CD1c-positive myeloid dendritic cell (primary cell): ENCODE measurements at regions not wholly inside any gene's neighbourhood (a gene's known extent, or its start where the extent isn't known, plus 50 kb on each side); places are given as distances from the start of the nearest gene placed in this dataset.
"Not testable (repeated sequence)": the region's sequence is repeated elsewhere in the genome, so short reads cannot be mapped to it uniquely, and the experiment has no call there.

Experiments used
- DNase-seq: peaks from one replicate; pipeline ENCODE4 v3.0.0-alpha.2; 2016; ENCODE audit errors: extremely low spot score

DNA sequence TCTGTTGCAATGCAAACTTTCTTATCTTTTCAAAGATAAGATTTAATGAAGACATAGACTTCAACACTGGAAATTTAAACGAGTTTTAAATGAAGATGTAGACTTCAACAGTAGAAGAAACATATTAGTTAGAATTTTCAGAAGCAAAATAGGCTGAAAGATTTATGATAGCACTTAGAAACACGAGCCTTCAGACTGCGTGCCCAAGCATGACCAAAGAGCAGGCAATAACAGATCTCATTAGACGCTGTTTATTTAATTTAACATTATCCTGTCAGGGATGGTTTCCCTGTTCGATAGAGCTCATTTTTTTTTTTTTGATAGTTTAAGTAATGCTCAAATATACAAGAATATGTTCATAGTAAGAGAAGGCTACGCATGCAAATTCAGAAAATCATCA, 604.7 kb upstream of the SOX9 start:
- DNase-seq = no peak

DNA sequence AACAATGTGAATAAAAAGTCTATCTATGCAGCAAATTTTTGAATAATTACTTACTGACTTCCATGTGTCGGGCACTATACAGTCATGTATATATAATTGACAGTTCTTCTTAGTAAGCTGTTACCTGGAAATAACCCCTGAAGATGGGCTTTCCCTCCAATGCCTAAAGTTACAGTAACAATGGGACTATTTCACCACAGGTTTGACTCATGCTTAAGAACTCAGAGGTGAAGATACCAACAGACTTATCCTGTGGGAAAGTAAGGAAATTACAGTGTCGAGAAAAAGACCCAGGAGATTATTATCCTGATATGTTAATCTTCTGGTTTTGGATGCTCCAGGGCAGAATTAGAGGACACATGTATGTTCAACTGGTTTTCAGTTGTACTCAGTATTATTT, 601.5 kb upstream of the SOX9 start:
- no peak for DNase-seq

DNA sequence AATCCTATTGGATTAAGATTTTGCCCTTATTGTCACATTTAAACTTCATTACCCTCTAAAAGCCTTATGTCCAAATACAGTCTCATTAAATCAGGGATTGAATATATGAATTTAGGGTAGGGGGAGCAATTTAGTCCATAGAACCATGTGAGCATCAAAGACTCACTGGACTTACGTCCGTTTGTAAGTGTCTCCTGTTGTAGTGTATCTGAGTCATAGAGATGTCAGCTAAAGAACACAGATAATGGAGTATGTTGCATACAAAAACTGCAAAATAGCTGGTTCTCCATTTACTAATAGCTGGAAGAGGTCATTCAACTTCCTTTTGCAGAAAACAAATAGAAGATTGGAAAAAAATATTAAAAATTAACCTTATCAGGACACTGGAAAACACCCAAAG, 599.1 kb upstream of the SOX9 start:
- DNase-seq = no peak

DNA sequence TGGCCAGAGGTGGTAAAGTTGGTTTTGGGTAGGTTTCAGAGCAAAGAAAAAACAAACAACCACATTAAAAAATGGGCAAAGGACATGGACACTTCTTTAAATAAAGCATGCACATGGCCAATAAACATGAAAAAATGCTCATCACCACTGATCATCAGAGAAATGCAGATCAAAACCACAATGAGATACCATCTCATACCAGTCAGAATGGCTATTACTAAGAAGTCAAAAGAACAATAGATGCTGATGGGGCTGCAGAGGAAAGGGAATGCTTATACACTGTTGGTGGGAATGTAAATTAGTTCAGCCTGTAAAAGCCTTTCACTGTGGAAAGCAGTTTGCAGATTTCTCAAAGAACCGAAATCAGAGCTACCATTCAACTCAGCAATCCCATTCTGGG, 598.4 kb upstream of the SOX9 start:
- DNase-seq = no peak

DNA sequence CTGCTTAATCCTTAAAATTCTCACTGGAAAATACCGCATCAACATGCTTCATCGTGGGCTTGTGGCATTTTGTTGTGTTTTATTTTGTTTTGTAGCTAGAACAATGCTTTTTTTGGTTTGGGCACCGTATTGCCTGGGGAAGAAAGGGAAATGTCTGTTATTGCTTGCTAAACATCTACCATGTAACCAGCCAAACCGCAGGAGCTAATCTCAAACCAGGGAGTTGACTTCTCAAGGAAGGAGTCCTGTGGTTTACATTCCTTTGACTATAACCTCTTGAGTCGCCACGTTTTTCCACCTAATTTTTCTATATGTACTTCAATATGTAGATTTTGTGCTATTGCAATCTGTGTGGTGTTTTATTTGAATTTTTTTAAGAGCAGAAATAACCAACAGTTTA, 593.5 kb upstream of the SOX9 start:
- DNase-seq = no peak

DNA sequence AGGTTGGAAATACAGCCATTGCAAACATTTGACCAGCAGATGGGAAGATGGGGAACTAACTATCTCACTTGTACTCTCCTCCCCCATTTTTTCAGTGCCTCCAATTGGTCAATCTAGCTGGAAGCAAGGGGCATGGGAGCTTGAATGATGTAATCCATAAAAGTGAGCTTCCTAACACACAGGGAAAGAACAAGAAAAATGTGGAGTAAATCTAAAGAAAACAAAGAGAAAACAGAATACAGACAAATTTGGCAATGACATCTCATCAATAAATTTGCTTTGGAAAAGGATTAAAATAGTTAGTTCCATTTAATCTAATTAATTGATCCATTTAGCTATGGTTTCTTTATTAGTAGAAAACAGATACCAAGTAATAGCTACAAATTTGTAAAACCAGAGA, 592.6 kb upstream of the SOX9 start:
- no peak for DNase-seq

DNA sequence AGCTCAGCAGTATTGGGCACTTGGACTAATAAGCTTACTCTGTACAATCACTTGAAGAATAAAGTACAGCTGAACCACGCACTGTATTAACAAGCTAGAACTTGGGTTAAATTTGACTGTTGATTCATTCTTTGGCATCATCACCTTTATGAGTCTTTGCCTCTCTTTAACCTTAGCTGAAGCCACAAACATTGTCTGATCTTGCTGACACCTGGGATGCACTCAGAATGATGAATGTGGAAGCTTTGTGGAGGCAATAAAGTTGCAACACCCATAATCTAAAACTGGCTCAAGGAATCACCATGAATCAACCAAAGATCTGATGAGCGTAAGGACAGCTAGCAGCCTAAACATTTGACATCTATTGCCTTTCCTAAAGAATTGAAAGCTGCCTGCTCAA, 590.6 kb upstream of the SOX9 start:
- no peak for DNase-seq

DNA sequence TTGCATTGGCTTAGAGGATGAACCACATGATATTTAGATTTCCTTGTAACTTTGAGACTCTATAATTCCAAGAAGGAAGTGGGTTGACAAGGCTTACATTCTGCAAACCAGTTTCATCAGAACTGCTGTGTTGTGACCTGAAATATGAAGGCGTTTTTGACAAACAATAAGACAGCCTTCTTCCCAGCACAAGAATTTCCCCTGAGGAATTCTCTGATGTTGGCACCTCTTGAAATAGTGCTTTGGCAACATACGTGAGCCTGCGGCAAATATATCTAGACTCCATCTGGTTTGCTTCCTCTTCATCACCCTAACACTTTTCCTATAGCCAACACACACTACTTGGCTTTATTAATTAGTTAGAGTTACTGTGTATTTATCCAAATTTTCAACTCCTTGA, 585.5 kb upstream of the SOX9 start:
- DNase-seq = no peak

DNA sequence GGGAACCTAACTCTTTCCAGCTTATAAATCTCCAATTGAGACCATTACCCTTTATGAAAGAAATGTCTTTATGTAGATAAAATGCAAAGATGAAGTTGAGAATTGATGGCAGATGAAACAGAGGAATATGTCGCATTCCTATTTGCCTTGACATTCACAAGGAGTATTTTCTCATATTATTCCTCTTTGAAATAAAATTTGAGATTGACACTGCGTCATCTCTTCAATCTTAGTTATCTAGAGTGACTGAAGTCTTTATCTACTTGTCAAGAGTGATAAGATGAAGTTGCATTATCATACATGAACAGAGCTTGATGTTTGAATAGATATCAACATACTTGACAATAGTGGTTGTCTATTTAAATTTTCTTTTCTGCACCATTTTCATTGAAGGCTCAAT, 574.4 kb upstream of the SOX9 start:
- DNase-seq = no peak

DNA sequence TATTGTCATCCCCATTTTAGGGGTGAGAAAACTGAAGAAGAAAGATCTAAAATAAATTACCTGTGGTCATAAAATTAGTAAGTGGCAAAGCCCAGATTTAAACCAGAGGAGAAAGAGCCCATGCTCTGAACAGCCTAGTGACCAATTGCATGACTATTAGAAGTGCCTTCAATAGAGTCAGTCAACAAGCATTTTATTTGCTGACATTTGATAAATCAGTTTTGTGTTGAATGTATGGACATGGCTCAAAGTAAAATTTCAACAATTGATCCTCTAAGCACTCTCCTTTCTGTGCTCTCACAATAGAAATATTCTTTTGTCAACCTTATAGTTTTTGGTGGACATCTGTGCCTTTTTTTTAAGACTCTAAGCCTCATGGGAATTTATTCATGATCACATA, 572.9 kb upstream of the SOX9 start:
- DNase-seq = no peak

DNA sequence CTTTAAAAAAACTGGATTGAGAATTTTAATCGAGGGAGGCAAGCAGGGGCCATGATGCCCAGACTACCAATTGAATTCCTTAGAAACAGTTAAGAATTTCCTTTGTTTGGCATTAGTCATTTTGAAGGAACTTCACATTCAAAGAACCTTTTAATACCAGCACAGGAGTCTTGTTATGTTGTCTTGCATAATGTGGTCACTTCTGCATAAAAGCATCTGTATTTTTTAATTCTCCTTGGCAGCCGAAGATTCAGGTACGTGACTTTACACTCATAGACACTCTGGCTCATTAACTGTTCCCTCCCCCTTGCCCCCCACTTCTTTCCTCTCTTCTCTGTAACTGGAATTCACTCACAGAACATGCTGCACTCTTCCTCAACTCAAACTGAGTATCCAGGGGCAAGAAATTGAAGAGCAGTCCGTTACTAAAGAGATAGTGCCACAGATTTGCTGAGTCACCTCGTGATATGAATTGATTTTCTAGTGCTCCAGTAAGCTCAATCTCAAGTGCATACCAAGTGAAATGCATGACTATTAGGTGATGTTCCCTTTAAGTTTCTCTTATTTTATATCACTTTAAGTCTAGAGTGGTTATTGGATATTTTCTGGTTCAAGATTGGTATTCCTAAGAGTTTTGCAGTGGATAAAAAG, 572.2 kb upstream of the SOX9 start:
- no peak for DNase-seq

DNA sequence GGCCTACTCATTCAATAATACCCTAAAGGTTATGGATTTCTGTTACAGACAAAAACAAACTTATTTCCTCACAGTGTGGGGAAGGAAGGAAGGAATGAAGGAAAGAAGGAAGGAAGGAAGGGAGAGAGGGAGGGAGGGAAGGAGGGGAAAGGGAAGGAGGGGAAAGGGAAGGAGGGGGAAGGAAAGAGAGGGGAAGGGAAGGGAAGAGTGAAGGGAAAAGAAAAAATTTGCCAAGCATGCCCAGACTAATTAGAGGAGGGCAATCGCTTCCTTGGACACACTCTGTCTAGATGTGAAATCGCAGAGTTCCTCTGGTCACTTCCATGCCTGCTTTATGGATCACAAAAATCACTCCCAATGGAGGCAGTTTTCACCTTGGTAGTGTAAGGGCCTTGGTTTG, 570.1 kb upstream of the SOX9 start:
- DNase-seq = no peak

DNA sequence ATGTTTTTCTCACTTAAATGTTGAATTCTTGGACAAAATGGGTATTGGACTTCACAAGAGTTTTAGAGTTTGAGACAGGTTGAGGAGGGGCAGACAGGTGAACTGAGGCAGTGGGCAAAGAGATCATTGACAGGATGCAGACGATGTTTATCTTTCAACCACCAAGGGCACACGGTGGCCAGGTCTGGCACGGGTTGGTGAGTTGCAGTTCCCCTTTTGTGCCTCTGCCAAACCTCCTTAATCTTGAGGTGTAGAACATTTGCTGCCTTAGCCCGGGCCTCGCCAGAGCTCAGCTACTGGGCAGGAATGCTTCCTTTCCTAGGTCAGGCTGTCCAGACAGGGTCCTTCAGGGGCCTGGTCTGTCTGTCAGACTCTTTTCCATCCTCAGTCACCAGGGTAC, 567.4 kb upstream of the SOX9 start:
- DNase-seq = no peak

DNA sequence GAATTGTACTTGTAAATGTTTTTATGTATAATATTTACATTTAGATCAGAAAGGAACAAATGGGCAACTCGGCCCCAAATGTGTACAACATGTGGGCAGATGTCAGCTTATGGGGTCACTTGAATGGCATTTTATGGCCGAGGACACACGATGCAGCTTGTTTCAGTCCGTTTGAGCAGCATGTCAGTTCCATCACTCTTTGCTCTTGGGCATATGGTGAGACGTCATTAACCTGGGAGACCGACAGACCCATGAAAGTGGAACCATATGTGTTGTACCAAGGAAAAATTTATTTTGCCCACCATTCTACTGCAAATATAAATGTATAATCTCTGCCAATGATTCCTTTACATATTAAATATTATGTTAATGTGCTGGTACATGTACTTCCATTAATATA, 561.9 kb upstream of the SOX9 start:
- DNase-seq = no peak

DNA sequence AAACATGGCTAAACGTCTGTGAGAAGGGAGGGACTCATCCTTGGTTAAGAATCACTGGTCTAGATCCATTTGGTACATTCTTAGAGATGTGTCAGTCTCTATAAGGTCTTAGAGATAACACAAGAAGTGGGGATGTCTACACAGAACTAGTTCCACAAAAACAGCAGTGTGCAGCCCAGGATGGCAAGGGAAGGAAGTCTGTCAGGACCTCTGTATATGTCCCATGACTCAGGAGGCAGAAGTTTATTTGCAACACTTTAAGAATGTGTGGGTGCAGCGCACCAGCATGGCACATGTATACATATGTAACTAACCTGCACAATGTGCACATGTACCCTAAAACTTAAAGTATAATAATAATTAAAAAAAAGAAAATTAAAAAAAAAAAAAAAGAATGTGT, 548.5 kb upstream of the SOX9 start:
- DNase-seq = no peak

DNA sequence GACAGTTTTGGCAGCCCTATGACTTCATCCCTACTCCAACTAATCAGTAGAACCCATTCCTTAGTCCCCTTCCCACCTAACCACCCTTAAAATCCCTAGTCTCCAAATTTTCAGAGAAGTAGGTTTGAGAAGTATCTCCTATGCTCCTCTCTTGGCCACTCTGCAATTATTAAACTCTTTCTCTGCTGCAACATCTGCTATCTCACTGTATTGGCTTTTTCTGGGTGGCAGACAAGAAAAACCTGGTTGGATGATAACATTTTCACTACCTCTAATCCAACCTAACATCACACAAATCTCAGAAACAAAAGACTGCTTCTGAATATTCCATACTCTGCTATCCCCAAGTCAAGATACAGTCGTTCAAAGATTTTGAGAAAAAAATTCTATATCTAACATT, 542.4 kb upstream of the SOX9 start:
- DNase-seq = no peak

DNA sequence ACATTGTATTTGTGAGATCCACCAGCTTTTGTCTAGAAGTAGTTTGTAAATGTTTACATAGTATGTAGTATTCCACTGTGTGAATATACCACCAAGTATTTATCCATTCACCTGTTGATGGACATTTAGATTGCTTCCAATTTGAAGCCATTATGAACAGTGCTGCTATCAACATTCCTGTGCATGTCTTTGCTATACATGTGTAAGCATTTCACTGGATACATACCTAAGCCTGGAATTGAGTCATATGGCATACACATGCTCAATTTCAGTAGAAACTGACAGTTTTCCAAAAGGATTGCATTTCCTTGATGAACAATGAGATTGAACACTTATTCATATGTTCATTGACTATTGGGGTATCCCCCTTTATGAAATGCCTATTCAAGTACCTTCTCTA, 540.6 kb upstream of the SOX9 start:
- DNase-seq = no peak

DNA sequence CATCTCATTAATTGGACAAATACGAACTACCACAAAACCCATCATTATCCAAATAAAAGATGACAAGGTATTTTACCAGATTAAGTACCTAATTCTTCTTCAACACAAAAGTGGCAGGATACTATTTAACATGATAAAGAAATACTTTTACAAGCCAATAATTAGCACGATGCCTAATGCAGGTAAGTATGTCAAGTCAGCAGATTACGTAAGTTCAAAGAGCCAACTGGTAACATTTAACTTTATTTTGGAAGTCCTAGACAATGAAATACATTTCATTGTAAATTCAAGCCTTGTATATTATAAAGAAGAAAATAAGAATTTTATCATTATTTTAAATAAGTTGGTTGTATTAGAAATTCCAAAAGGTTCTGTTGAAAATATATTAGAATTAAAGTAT, 535.3 kb upstream of the SOX9 start:
- no peak for DNase-seq

DNA sequence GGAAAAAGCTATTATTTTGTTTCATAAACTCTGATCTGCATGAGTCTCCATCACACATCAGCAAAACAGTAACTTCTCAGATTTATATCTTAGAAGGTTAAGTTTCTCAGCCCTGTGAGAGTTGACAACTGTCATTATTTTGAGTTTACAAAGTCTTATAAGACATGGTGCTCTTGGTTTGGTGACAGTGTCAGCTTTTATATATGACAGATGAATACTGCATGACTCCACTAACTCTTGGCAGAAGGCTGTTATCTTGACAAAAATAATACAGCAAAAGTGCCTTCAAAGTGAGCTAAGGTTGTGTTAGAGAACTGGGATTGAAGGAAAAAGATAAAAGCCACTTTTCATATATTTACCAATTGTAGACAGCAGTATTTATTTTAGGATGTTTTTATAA, 528.4 kb upstream of the SOX9 start:
- no peak for DNase-seq

DNA sequence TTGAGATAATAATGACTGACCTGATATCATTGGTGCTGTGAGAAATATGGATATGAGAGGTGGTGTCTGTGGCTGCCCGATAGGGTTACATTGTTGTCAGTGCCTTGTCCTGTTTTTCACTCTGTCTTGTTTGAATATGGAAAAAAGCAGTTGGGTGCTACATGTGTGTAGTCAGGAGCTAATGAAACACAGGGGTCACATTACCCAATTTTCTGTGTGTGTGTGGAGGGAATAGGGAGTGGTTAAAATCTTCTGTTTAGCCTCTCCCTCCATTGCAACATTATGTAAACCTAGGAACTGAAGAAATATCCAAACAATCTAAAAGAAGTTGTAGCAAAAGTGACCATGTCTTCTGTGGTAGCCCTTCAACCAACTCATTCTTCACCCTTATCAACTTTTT, 527.7 kb upstream of the SOX9 start:
- no peak for DNase-seq

DNA sequence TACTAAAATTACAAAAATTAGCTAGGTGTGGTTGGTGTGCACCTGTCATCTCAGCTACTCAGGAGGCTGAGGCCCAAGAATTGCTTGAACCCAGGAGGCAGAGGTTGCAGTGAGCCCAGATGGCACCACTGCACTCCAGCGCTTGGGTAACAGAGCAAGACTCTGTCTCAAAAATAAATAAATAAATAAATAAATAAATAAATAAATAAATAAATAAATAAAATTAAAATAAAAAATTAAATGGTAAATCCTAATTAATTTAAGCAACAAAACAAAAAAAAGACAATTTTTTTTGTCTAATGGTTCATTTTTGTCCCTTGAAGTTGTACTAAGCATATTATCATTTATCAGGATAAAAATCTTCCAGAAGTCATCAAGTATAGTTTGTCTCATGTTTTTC, 521.2 kb upstream of the SOX9 start:
- DNase-seq = not testable (repeated sequence)

DNA sequence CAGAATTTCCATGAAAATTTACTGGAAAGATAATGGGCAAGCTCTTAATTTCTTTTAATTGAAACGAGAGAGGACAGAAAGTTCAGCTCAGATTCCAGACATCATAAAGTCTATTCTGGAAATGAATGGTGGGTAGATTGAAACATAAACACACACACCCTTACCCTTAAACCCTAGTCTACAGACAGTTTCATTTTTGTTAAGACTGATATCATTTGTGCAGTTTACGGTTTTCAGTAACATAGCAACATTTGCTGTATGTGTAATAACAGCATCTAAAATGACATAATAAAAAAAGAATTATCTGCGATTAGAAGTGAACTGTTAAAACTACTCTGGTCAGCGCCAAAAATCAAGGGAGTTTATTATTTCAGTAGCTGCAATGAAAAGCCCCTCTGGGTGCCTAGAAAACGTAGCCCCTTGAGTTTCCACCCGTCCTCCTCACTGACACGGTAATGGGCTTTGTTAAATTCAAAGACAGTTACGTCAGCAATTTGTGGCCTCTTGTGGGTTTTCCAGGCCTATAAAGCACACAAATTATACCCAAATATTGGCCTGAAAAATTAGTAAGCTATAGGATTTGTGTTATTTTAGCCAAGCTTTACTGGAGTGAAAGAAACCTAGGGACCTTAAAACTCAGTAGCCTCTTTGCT, 520.6 kb upstream of the SOX9 start:
- DNase-seq = no peak

DNA sequence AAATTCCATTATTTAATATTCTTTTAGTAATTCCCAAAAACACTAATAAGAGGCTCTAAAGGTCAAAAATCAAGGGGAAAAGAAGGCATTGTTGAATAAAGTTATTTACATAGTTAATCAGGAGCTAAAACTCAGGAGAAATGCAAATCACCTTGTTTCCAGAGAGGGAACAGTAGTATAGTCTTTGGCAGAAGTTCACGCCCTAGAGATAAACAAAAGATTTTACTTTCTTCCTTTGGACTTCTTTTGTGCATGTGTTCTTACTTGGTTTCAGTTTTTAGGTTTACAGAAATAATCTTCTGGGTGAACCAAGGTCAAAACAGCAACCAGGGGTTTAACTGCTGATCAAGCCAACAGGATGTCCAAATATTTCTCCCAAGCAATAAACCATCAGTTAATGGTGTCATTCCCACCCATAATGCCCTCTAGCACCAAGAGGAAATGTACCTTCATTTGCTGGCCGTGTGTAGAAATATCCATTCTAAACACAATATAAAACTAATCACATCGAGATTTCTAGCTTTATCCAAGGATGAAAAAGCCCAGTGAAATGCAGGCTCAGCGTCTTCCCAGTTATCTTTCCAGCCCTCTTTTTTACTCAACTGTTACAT, 518.8 kb upstream of the SOX9 start:
- no peak for DNase-seq

DNA sequence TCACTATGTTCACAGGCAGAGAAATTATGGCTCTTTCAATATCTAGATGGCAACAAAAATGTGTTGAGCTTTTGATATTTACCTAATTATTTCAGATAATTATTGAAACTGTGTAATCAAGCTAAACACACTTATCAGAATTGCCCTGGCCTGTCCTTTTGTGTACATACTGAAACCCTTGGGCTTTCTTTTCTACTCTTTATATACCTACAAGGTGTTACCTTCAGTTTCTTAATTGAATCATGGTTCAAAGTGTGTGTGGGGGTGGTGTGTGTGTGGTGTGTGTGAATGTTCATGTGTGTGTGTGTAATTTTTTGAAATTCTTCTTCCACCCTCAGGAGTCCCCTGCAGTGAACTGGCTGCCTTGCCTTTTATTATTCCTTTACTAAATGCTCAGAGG, 506.8 kb upstream of the SOX9 start:
- DNase-seq = no peak
